Aorta (tissue), 5 donors: ENCODE measurements at regions not wholly inside any gene's neighbourhood (a gene's known extent, or its start where the extent isn't known, plus 50 kb on each side); places are given as distances from the start of the nearest gene placed in this dataset.
A peak's percentile ranks its signal among the peaks of the same experiment; 100 is the strongest.

ENCODE experiments used
- ATAC-seq: fragments of 200-7000 bp; cut with Tn5 transposase; one replicate; pipeline ENCODE4 v1.9.1; 2022; ENCODE audit warnings: moderate library complexity; ENCODE audit not compliant: low FRiP score
- DNase-seq, 2 donors: peaks; one replicate each; pipeline ENCODE4 v3.0.0-alpha.2; 2020
- H3K27ac ChIP-seq, 2 donors: one replicate each; pipeline ENCODE4 v1.5.1; 2013; ENCODE audit warnings: low read length in 2 of 2, mild to moderate bottlenecking in 2 of 2, moderate library complexity in 2 of 2, control low read depth in 1 of 2, inconsistent platforms in 1 of 2, low read depth in 1 of 2
- H3K27me3 ChIP-seq, 2 donors: one replicate each; pipeline ENCODE4 v1.6.1; 2013; ENCODE audit warnings: control low read depth in 1 of 2, low read length in 1 of 2, mild to moderate bottlenecking in 1 of 2, moderate library complexity in 1 of 2; ENCODE audit not compliant: insufficient read depth in 2 of 2, control insufficient read depth in 1 of 2
- H3K36me3 ChIP-seq, 2 donors: one replicate each; pipeline ENCODE4 v1.6.1; 2013; ENCODE audit warnings: control low read depth in 1 of 2, low read length in 1 of 2, mild to moderate bottlenecking in 1 of 2; ENCODE audit not compliant: insufficient read depth in 2 of 2, control insufficient read depth in 1 of 2
- H3K4me1 ChIP-seq, 2 donors: one replicate each; pipeline ENCODE4 v1.6.1; 2013; ENCODE audit warnings: low read length in 2 of 2, control low read depth in 1 of 2, mild to moderate bottlenecking in 1 of 2, moderate library complexity in 1 of 2; ENCODE audit not compliant: insufficient read depth in 2 of 2, control insufficient read depth in 1 of 2
- H3K4me3 ChIP-seq, 2 donors: one replicate each; pipeline ENCODE4 v1.5.1; 2013; ENCODE audit warnings: low read length in 2 of 2, control low read depth in 1 of 2, mild to moderate bottlenecking in 1 of 2
- H3K9me3 ChIP-seq: one replicate; pipeline ENCODE4 v1.6.1; 2013; ENCODE audit warnings: mild to moderate bottlenecking, low read length; ENCODE audit not compliant: control insufficient read depth
- WGBS, 2 donors: extraction: QIAGEN DNeasy Blood & Tissue Kit; methylation state at CpG; one replicate each; pipeline ENCODE4 v1.1.7; 2013; 5-methylcytosine and 5-hydroxymethylcytosine counted together
- intact Hi-C, 2 donors: fragments of 100-400 bp; cut with DNase I; formaldehyde crosslinking; loops; one replicate each; pipeline versions ENCODE4 v1.14.2 to v1.15.0; 2022
- donor health status: healthy with polysubstance abuse.
- donor health status: Bipolar disorder and iron deficiency.
- donor health status: DM: no; HTN: no; CAD: no.
- donor health status: DM: no; HTN: no; CAD: no.
- donor health status: DM: yes; HTN: yes; CAD: no.

GRCh38 chr5:135667673-135668072 lies 88.9 kb upstream of the CXCL14 start:
- no peaks in the 10 kb centered on the region for H3K4me1 ChIP-seq
- H3K27me3 ChIP-seq: peaks cover 0 to 2% of the 10 kb centered on the region in 2 donors
- DNase-seq: no peak
- H3K36me3 ChIP-seq: no peaks in the 10 kb centered on the region
- intact Hi-C loops: no loop called here
- no peaks in the 10 kb centered on the region for H3K9me3 ChIP-seq
- WGBS, 2 donors: 57 to 67% methylated on average over 2 of the region's 2 CpGs
- H3K27ac ChIP-seq: no peak overlapping the region
- ATAC-seq: peak; percentile 28
- no peak overlapping the region for H3K4me3 ChIP-seq

GRCh38 chr5:135667204-135667603 lies 88.4 kb upstream of the CXCL14 start:
- intact Hi-C loops: no loop called here
- Histone ChIP-seq H3K9me3 (no peaks in the 10 kb centered on the region), H3K4me1 (no peaks in the 10 kb centered on the region), H3K27me3 (peaks cover 0 to 2% of the 10 kb centered on the region in 2 donors), H3K4me3 (no peak overlapping the region), H3K27ac (no peak overlapping the region), H3K36me3 (no peaks in the 10 kb centered on the region)
- 77 to 78% methylated on average over 3 of the region's 3 CpGs for WGBS, 2 donors
- ATAC-seq: peak; percentile 49
- DNase-seq: no peak

- Histone ChIP-seq H3K27me3 (no peaks in the 10 kb centered on the region), H3K9me3 (peaks cover 6% of the 10 kb centered on the region), H3K4me3 (no peak overlapping the region), H3K4me1 (no peaks in the 10 kb centered on the region), H3K27ac (no peak overlapping the region), H3K36me3 (no peaks in the 10 kb centered on the region)
- 69 to 73% methylated on average over 3 of the region's 3 CpGs for WGBS, 2 donors
- intact Hi-C loops: no loop called here
- no peak for DNase-seq
- ATAC-seq: no peak
Measured at GRCh38 chr5:135662683-135663082, 83.9 kb upstream of the CXCL14 start.

GRCh38 chr5:135662061-135662481 lies 83.3 kb upstream of the CXCL14 start:
- no peak for ATAC-seq
- intact Hi-C loops: no loop called here
- H3K36me3 ChIP-seq: no peaks in the 10 kb centered on the region
- peaks cover 6% of the 10 kb centered on the region for H3K9me3 ChIP-seq
- no peak overlapping the region for H3K27ac ChIP-seq
- no peak overlapping the region for H3K4me3 ChIP-seq
- no peaks in the 10 kb centered on the region for H3K4me1 ChIP-seq
- no peak for DNase-seq
- H3K27me3 ChIP-seq: no peaks in the 10 kb centered on the region
- WGBS, 2 donors: 14 to 24% methylated on average over 3 of the region's 3 CpGs

- ATAC-seq: peak; percentile 37
- H3K4me3 ChIP-seq: no peak overlapping the region
- no peak for DNase-seq
- no peaks in the 10 kb centered on the region for H3K27me3 ChIP-seq
- no peaks in the 10 kb centered on the region for H3K36me3 ChIP-seq
- no peak overlapping the region for H3K27ac ChIP-seq
- intact Hi-C loops: no loop called here
- no peaks in the 10 kb centered on the region for H3K4me1 ChIP-seq
- 34 to 44% methylated on average over 3 of the region's 3 CpGs for WGBS, 2 donors
- H3K9me3 ChIP-seq: peaks cover 6% of the 10 kb centered on the region
Measured at GRCh38 chr5:135660826-135661575, 82.2 kb upstream of the CXCL14 start.

- intact Hi-C loops: no loop called here
- DNase-seq (no peak), ATAC-seq (no peak)
- H3K4me1 ChIP-seq: no peaks in the 10 kb centered on the region
- peaks cover 6% of the 10 kb centered on the region for H3K9me3 ChIP-seq
- 56 to 71% methylated on average over 3 of the region's 3 CpGs for WGBS, 2 donors
- H3K27me3 ChIP-seq: no peaks in the 10 kb centered on the region
- no peak overlapping the region for H3K4me3 ChIP-seq
- no peaks in the 10 kb centered on the region for H3K36me3 ChIP-seq
- no peak overlapping the region for H3K27ac ChIP-seq
Measured at GRCh38 chr5:135657536-135658305, 78.9 kb upstream of the CXCL14 start.

- no peak overlapping the region for H3K4me3 ChIP-seq
- no peaks in the 10 kb centered on the region for H3K27me3 ChIP-seq
- 47 to 65% methylated on average over 4 of the region's 4 CpGs for WGBS, 2 donors
- no peaks in the 10 kb centered on the region for H3K36me3 ChIP-seq
- intact Hi-C loops: no loop called here
- H3K9me3 ChIP-seq: peaks cover 6% of the 10 kb centered on the region
- DNase-seq (no peak), ATAC-seq (peak; percentile 11)
- H3K27ac ChIP-seq: no peak overlapping the region
- no peaks in the 10 kb centered on the region for H3K4me1 ChIP-seq
Measured at GRCh38 chr5:135655468-135655815, 76.7 kb upstream of the CXCL14 start.

- Histone ChIP-seq H3K4me3 (no peak overlapping the region), H3K27me3 (no peaks in the 10 kb centered on the region), H3K9me3 (peaks cover 6% of the 10 kb centered on the region), H3K4me1 (no peaks in the 10 kb centered on the region), H3K36me3 (no peaks in the 10 kb centered on the region), H3K27ac (no peak overlapping the region)
- WGBS, 2 donors: 74 to 80% methylated on average over 12 of the region's 12 CpGs
- DNase-seq: no peak
- no peak for ATAC-seq
- intact Hi-C loops: no loop called here
Measured at GRCh38 chr5:135654761-135655467, 76.1 kb upstream of the CXCL14 start.
